Endothelial cell of umbilical vein (primary cell): ENCODE measurements at regions not wholly inside any gene's neighbourhood (a gene's known extent, or its start where the extent isn't known, plus 50 kb on each side); places are given as distances from the start of the nearest gene placed in this dataset.

Experiments used
- BruUV-seq: library from RNA; stranded (reverse); fragments of 400-500 nt; replicated peaks from 2 replicates; lab custom pipeline; 2021; lab: Mats Ljungman, UMichigan
- CTCF ChIA-PET: fragments of 300-600, 350-600 bp; sonication (Branson Sonifier 250); formaldehyde crosslinking; loops from one replicate; lab custom pipeline; 2021; ENCODE audit warnings: antibody characterized with exemption, inconsistent platforms; lab: Charles Lee
- POLR2A ChIA-PET: fragments of 300-600, 350-600 bp; sonication (Branson Sonifier 250); formaldehyde crosslinking; loops from one replicate; lab custom pipeline; 2021; ENCODE audit warnings: antibody characterized with exemption, inconsistent platforms; lab: Charles Lee
- DNase-seq: peaks from one replicate; pipeline ENCODE4 v3.0.0-alpha.2; 2011; ENCODE audit warnings: low read depth, low spot score
- FAIRE-seq: peaks from 2 replicates; lab custom pipeline; 2011; peaks lifted over from hg19 to GRCh38; lab: Jason Lieb, UNC
- H2AFZ ChIP-seq: 2 replicates; pipeline ENCODE4 v1.6.0; 2012; ENCODE audit warnings: low read depth, low read length, control low read depth, inconsistent platforms
- H3K27ac ChIP-seq: 2 replicates; pipeline ENCODE4 v1.5.1; 2011; ENCODE audit warnings: low read depth, mild to moderate bottlenecking, control low read depth, low read length, moderate library complexity; ENCODE audit not compliant: insufficient read depth
- H3K27me3 ChIP-seq, 2 experiments: 2 replicates each; pipeline versions ENCODE4 v1.6.0 to v1.6.1; 2011; ENCODE audit warnings: low read length in 2 of 2, mixed read lengths in 1 of 2; ENCODE audit not compliant: control insufficient read depth in 2 of 2, insufficient read depth in 2 of 2
- H3K36me3 ChIP-seq, 2 experiments: 2 replicates in 1 of 2; 3 replicates in 1 of 2; pipeline ENCODE4 v1.5.1; 2011; ENCODE audit warnings: low read length in 2 of 2, mild to moderate bottlenecking in 1 of 2, moderate library complexity in 1 of 2; ENCODE audit not compliant: control insufficient read depth in 2 of 2, insufficient read depth in 2 of 2; ENCODE audit errors: extremely low read depth in 1 of 2
- H3K4me1 ChIP-seq: 3 replicates; pipeline ENCODE4 v1.5.1; 2011; ENCODE audit warnings: mild to moderate bottlenecking, low read length; ENCODE audit not compliant: control insufficient read depth, insufficient read depth; ENCODE audit errors: extremely low read depth
- H3K4me2 ChIP-seq: 2 replicates; pipeline ENCODE4 v1.6.1; 2011; ENCODE audit warnings: low read length, control low read depth, mixed read lengths; ENCODE audit not compliant: insufficient read depth
- H3K4me3 ChIP-seq, 3 experiments: fragments of 200-600 bp in 1 of 3; sonication (generic), shearing (Covaris generic) in 1 of 3; replicated peaks in 1 of 3; 2 replicates each; pipeline ENCODE4 v1.5.1; 2011 to 2016; ENCODE audit warnings: control low read depth in 3 of 3, low read length in 3 of 3, mild to moderate bottlenecking in 2 of 3, inconsistent platforms in 1 of 3, low read depth in 1 of 3, moderate library complexity in 1 of 3; ENCODE audit not compliant: insufficient read depth in 1 of 3
- H3K79me2 ChIP-seq: 2 replicates; pipeline ENCODE4 v1.6.0; 2012; ENCODE audit warnings: low read length, inconsistent platforms; ENCODE audit not compliant: control insufficient read depth, insufficient read depth
- H3K9ac ChIP-seq: replicated peaks from 2 replicates; pipeline ENCODE3; 2011; ENCODE audit warnings: low read length, control low read depth; ENCODE audit not compliant: insufficient read depth; ENCODE audit errors: extremely low read depth
- H3K9me1 ChIP-seq: replicated peaks from 3 replicates; pipeline ENCODE4 v1.6.0; 2011; ENCODE audit warnings: mild to moderate bottlenecking, low read length; ENCODE audit not compliant: control insufficient read depth, insufficient read depth; ENCODE audit errors: extremely low read depth
- H3K9me3 ChIP-seq: replicated peaks from 2 replicates; pipeline ENCODE4 v1.5.1; 2012; ENCODE audit warnings: low read length, inconsistent platforms; ENCODE audit not compliant: control insufficient read depth, insufficient read depth
- H4K20me1 ChIP-seq: replicated peaks from 2 replicates; pipeline ENCODE3; 2011; ENCODE audit warnings: mild to moderate bottlenecking, low read length; ENCODE audit not compliant: control insufficient read depth, insufficient read depth; ENCODE audit errors: extremely low read depth
- CTCF ChIP-seq, 2 donors: IDR thresholded peaks; 1 replicate in 1 of 2; 2 replicates in 1 of 2; pipeline ENCODE4 v1.5.1; 2011; ENCODE audit warnings: low read length in 2 of 2, mild to moderate bottlenecking in 2 of 2, moderate library complexity in 2 of 2, control low read depth in 1 of 2, inconsistent platforms in 1 of 2, low read depth in 1 of 2; ENCODE audit not compliant: insufficient read depth in 1 of 2; ENCODE audit errors: extremely low read depth in 1 of 2
- FOS ChIP-seq: IDR thresholded peaks from 2 replicates; pipeline ENCODE4 v1.6.1; 2011; ENCODE audit warnings: mild to moderate bottlenecking, low read length, moderate library complexity, borderline replicate concordance; ENCODE audit not compliant: insufficient read depth
- GATA2 ChIP-seq: IDR thresholded peaks from 2 replicates; pipeline ENCODE4 v1.7.0; 2011; ENCODE audit warnings: low read depth, mild to moderate bottlenecking, moderate library complexity, mixed read lengths, low read length; ENCODE audit not compliant: insufficient read length, insufficient read depth
- JUN ChIP-seq: IDR thresholded peaks from 2 replicates; pipeline ENCODE4 v1.6.1; 2011; ENCODE audit warnings: borderline replicate concordance, low read depth; ENCODE audit not compliant: insufficient read length, insufficient read depth
- MAX ChIP-seq: IDR thresholded peaks from 2 replicates; pipeline ENCODE4 v1.6.1; 2011; ENCODE audit not compliant: insufficient read depth, insufficient read length
- POLR2A ChIP-seq: IDR thresholded peaks from 2 replicates; pipeline ENCODE4 v1.6.1; 2012; ENCODE audit warnings: low read depth, mild to moderate bottlenecking, control low read depth, low read length
- dilution Hi-C: fragments of 300-500 bp; cut with MboI; formaldehyde crosslinking; loops from one replicate; pipeline ENCODE4 v1.15.0; 2019; ENCODE audit warnings: low sequenced_read_pairs; ENCODE audit not compliant: extremely low pct_ligation_motif_present
- intact Hi-C: fragments of 100-400 bp; cut with micrococcal nuclease; formaldehyde crosslinking; loops from one replicate; pipeline ENCODE4 v1.10.0; 2022

GRCh38 chr5:143494595-143494994, 91.1 kb upstream of the NR3C1 start:
- Histone ChIP-seq H3K9me3 (no peaks in the 10 kb centered on the region), H4K20me1 (no peaks in the 10 kb centered on the region), H3K36me3 (no peaks in the 10 kb centered on the region), H3K4me3 (no peak overlapping the region), H3K79me2 (no peaks in the 10 kb centered on the region), H3K27ac (no peak overlapping the region), H3K4me1 (peaks cover 3% of the 10 kb centered on the region), H2AFZ (no peak overlapping the region), H3K9ac (no peak overlapping the region), H3K4me2 (no peak overlapping the region), H3K9me1 (no peaks in the 10 kb centered on the region), H3K27me3 (no peaks in the 10 kb centered on the region)
- TF ChIP-seq POLR2A (no peak), MAX (no peak)
- ChIA-PET CTCF (no interaction called here), POLR2A (no interaction called here)
- intact Hi-C loops (no loop called here), dilution Hi-C loops (no loop called here)
- DNase-seq (no peak), FAIRE-seq (no peak)
- no TSS peak for BruUV-seq

DNA sequence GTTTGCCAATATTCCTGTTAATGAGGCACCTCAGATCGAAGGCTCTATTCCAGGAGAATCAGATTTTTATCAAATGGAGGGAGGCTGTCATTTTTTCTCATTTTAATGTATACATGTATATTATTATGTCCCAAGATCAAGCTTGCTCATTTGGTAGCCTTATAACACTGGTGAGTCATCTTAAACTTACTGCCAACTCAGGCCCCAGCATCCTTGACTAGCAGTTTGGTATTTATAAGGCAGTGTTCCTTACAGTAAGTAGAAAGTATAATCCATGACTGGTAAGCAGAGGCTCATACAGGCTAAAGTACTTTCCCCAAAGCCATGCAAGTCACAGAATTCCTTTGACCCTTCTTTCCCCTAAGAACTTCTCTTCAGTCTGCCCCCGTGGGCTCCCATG, 90.7 kb upstream of the NR3C1 start:
- DNase-seq (peak; percentile 28), FAIRE-seq (peak; percentile 35)
- intact Hi-C loops (no loop called here), dilution Hi-C loops (no loop called here)
- Histone ChIP-seq H3K79me2 (no peaks in the 10 kb centered on the region), H3K4me3 (no peak overlapping the region), H3K9ac (no peak overlapping the region), H3K9me1 (no peaks in the 10 kb centered on the region), H3K4me1 (peaks cover 3% of the 10 kb centered on the region), H3K27me3 (no peaks in the 10 kb centered on the region), H3K9me3 (no peaks in the 10 kb centered on the region), H3K36me3 (no peaks in the 10 kb centered on the region), H3K4me2 (no peak overlapping the region), H2AFZ (no peak overlapping the region), H4K20me1 (no peaks in the 10 kb centered on the region), H3K27ac (no peak overlapping the region)
- ChIA-PET CTCF (no interaction called here), POLR2A (no interaction called here)
- TF ChIP-seq JUN (no peak), FOS (peak; percentile 67), CTCF (IDR thresholded peaks at IDR 0.05; ENCODE audit: extremely low read depth in 1 of 2, insufficient read depth in 1 of 2, low read depth in 1 of 2, low read length in 2 of 2) (no peak), GATA2 (no peak)
- no TSS peak for BruUV-seq
